H9 (cell line): ENCODE measurements at regions not wholly inside any gene's neighbourhood (a gene's known extent, or its start where the extent isn't known, plus 50 kb on each side); places are given as distances from the start of the nearest gene placed in this dataset.

Source experiments
- DNase-seq: peaks from one replicate; pipeline ENCODE4 v3.0.0-alpha.2; 2017
- H2AFZ ChIP-seq: one replicate; pipeline ENCODE4 v1.6.1; 2013; ENCODE audit warnings: mild to moderate bottlenecking, low read length, control low read depth, moderate library complexity
- H2AK5ac ChIP-seq: 2 replicates; pipeline ENCODE4 v1.6.1; 2013; ENCODE audit warnings: low read length, control low read depth, mixed read lengths; ENCODE audit not compliant: insufficient read length
- H2BK120ac ChIP-seq: one replicate; pipeline ENCODE4 v1.6.1; 2013; ENCODE audit warnings: low read depth, mild to moderate bottlenecking, low read length, control low read depth, inconsistent platforms; ENCODE audit not compliant: poor library complexity, severe bottlenecking
- H2BK12ac ChIP-seq: 2 replicates; pipeline ENCODE4 v1.6.1; 2013; ENCODE audit warnings: low read length, control low read depth, mixed read lengths, low read depth; ENCODE audit not compliant: insufficient read length
- H2BK15ac ChIP-seq: 2 replicates; pipeline ENCODE4 v1.6.1; 2013; ENCODE audit warnings: low read depth, low read length, control low read depth
- H2BK20ac ChIP-seq: one replicate; pipeline ENCODE4 v1.6.1; 2013; ENCODE audit warnings: low read depth, mild to moderate bottlenecking, low read length, control low read depth, inconsistent platforms; ENCODE audit not compliant: poor library complexity, severe bottlenecking
- H2BK5ac ChIP-seq: 2 replicates; pipeline ENCODE4 v1.6.1; 2013; ENCODE audit warnings: low read length, control low read depth, mixed read lengths; ENCODE audit not compliant: insufficient read length
- H3K14ac ChIP-seq: 2 replicates; pipeline ENCODE4 v1.6.1; 2013; ENCODE audit warnings: low read length, control low read depth; ENCODE audit not compliant: insufficient read depth
- H3K18ac ChIP-seq: 2 replicates; pipeline ENCODE4 v1.6.1; 2013; ENCODE audit warnings: low read depth, mild to moderate bottlenecking, mixed read lengths, low read length, control low read depth; ENCODE audit not compliant: insufficient read length
- H3K23ac ChIP-seq: 2 replicates; pipeline ENCODE4 v1.6.1; 2013; ENCODE audit warnings: low read length, control low read depth, mixed read lengths, low read depth; ENCODE audit not compliant: insufficient read length
- H3K23me2 ChIP-seq: 2 replicates; pipeline ENCODE4 v1.6.1; 2013; ENCODE audit warnings: low read depth, mild to moderate bottlenecking, mixed read lengths, low read length, control low read depth; ENCODE audit not compliant: insufficient read length, poor library complexity, severe bottlenecking
- H3K27ac ChIP-seq: 2 replicates; pipeline ENCODE4 v1.5.1; 2013; ENCODE audit warnings: low read length, control low read depth, mixed read lengths, low read depth; ENCODE audit not compliant: insufficient read length
- H3K27me3 ChIP-seq: 2 replicates; pipeline ENCODE4 v1.6.1; 2013; ENCODE audit warnings: low read length, control low read depth, inconsistent platforms; ENCODE audit not compliant: insufficient read depth
- H3K4ac ChIP-seq: 2 replicates; pipeline ENCODE4 v1.6.1; 2013; ENCODE audit warnings: low read depth, mild to moderate bottlenecking, control low read depth, inconsistent platforms, low read length, moderate library complexity
- H3K4me1 ChIP-seq: 2 replicates; pipeline ENCODE4 v1.6.1; 2013; ENCODE audit warnings: low read length, control low read depth, inconsistent platforms; ENCODE audit not compliant: insufficient read depth
- H3K4me2 ChIP-seq: 2 replicates; pipeline ENCODE4 v1.6.1; 2013; ENCODE audit warnings: low read length, control low read depth, mixed read lengths; ENCODE audit not compliant: insufficient read length, insufficient read depth
- H3K56ac ChIP-seq: 2 replicates; pipeline ENCODE4 v1.6.1; 2013; ENCODE audit warnings: low read depth, mild to moderate bottlenecking, mixed read lengths, low read length, control low read depth; ENCODE audit not compliant: insufficient read length
- H3K79me1 ChIP-seq: 2 replicates; pipeline ENCODE4 v1.6.1; 2013; ENCODE audit warnings: low read depth, mild to moderate bottlenecking, moderate library complexity, low read length, control low read depth, inconsistent platforms; ENCODE audit not compliant: insufficient read depth, poor library complexity, severe bottlenecking
- H3K79me2 ChIP-seq: 2 replicates; pipeline ENCODE4 v1.6.1; 2013; ENCODE audit warnings: low read length, control low read depth, inconsistent platforms; ENCODE audit not compliant: insufficient read depth
- H3K9ac ChIP-seq: 2 replicates; pipeline ENCODE4 v1.6.1; 2013; ENCODE audit warnings: low read length, control low read depth, mixed read lengths; ENCODE audit not compliant: insufficient read length; ENCODE audit errors: extremely low read depth
- H3K9me3 ChIP-seq: one replicate; pipeline ENCODE4 v1.6.1; 2013; ENCODE audit warnings: low read depth, low read length, inconsistent platforms; ENCODE audit not compliant: control insufficient read depth
- H3T11ph ChIP-seq: one replicate; pipeline ENCODE4 v1.6.1; 2013; ENCODE audit warnings: mild to moderate bottlenecking, low read length, control low read depth, inconsistent platforms
- H4K20me1 ChIP-seq: one replicate; pipeline ENCODE4 v1.6.1; 2013; ENCODE audit not compliant: control insufficient read depth, insufficient read length, insufficient read depth
- H4K5ac ChIP-seq: 2 replicates; pipeline ENCODE4 v1.6.1; 2013; ENCODE audit warnings: low read depth, mild to moderate bottlenecking, mixed read lengths, low read length, control low read depth; ENCODE audit not compliant: insufficient read length
- H4K8ac ChIP-seq: replicated peaks from 2 replicates; pipeline ENCODE4 v1.6.1; 2013; ENCODE audit warnings: low read length, control low read depth, mixed read lengths, low read depth; ENCODE audit not compliant: insufficient read length
- H4K91ac ChIP-seq: 2 replicates; pipeline ENCODE4 v1.6.1; 2013; ENCODE audit warnings: low read depth, mild to moderate bottlenecking, moderate library complexity, mixed read lengths, low read length, control low read depth; ENCODE audit not compliant: insufficient read length
- H3K27ac Mint-ChIP-seq, 3 experiments: 2 replicates in 2 of 3; 3 replicates in 1 of 3; pipeline ENCODE4 v1.8.0; 2020 to 2021; ENCODE audit warnings: mixed read lengths in 3 of 3, mild to moderate bottlenecking in 1 of 3, moderate library complexity in 1 of 3
- H3K27me3 Mint-ChIP-seq: 2 replicates; pipeline ENCODE4 v1.8.0; 2021; ENCODE audit warnings: low read depth, mild to moderate bottlenecking, moderate library complexity, mixed read lengths
- H3K36me3 Mint-ChIP-seq, 3 experiments: 2 replicates in 2 of 3; 3 replicates in 1 of 3; pipeline ENCODE4 v1.8.0; 2020 to 2021; ENCODE audit warnings: low read depth in 3 of 3, mixed read lengths in 3 of 3; ENCODE audit not compliant: insufficient read depth in 1 of 3
- H3K4me1 Mint-ChIP-seq, 2 experiments: 2 replicates each; pipeline ENCODE4 v1.8.0; 2020; ENCODE audit warnings: mixed read lengths in 2 of 2
- H3K4me3 Mint-ChIP-seq, 2 experiments: 2 replicates in 1 of 2; 3 replicates in 1 of 2; pipeline ENCODE4 v1.8.0; 2020 to 2021; ENCODE audit warnings: mild to moderate bottlenecking in 2 of 2, mixed read lengths in 2 of 2, moderate library complexity in 1 of 2
- H3K9me3 Mint-ChIP-seq, 2 experiments: 2 replicates in 1 of 2; 3 replicates in 1 of 2; pipeline ENCODE4 v1.8.0; 2020; ENCODE audit warnings: mild to moderate bottlenecking in 2 of 2, mixed read lengths in 2 of 2, moderate library complexity in 1 of 2
- WGBS: extraction: QIAGEN DNeasy Blood & Tissue Kit; methylation state at CpG from one replicate; pipeline ENCODE4 v1.1.7; 2013; ENCODE audit warnings: missing lambda C conversion rate, low lambda C conversion rate, mixed read lengths; ENCODE audit not compliant: insufficient read length; ENCODE audit errors: extremely low coverage; 5-methylcytosine and 5-hydroxymethylcytosine counted together
- TF ChIP-seq, protein P1 (sequence below): fragments of 200-600 bp; sonication (generic); conservative IDR thresholded peaks from 3 replicates; pipeline ENCODE4 v1.8.0; 2021; ENCODE audit warnings: antibody characterized with exemption, mild to moderate bottlenecking

- no CpG with 5 or more reads among the region's 4 CpGs for WGBS
- no peaks in the 10 kb centered on the region for H3K27me3 Mint-ChIP-seq
These were observed 70.4 kb downstream of the PFDN4 start for GRCh38 chr20:54278262-54278661.

More at GRCh38 chr20:54278262-54278661, 70.4 kb downstream of the PFDN4 start:
- Histone ChIP-seq H3K79me2 (no peaks in the 10 kb centered on the region), H3K27ac (no peak overlapping the region), H2BK5ac (no peak overlapping the region), H3K4me1 (no peaks in the 10 kb centered on the region), H3K14ac (no peak overlapping the region), H2BK120ac (no peak overlapping the region), H3K23ac (no peak overlapping the region), H3K4me2 (no peak overlapping the region), H2BK15ac (no peak overlapping the region), H3K79me1 (no peaks in the 10 kb centered on the region), H3K9me3 (no peaks in the 10 kb centered on the region), H2BK12ac (no peak overlapping the region), H2BK20ac (no peak overlapping the region), H2AK5ac (no peak overlapping the region), H3K18ac (no peak overlapping the region), H4K20me1 (no peaks in the 10 kb centered on the region), H3K4ac (no peak overlapping the region), H2AFZ (no peak overlapping the region), H4K91ac (no peak overlapping the region), H4K8ac (no peak overlapping the region), H3K9ac (no peak overlapping the region), H4K5ac (no peak overlapping the region), H3T11ph (no peak overlapping the region), H3K27me3 (no peaks in the 10 kb centered on the region), H3K56ac (no peak overlapping the region), H3K23me2 (no peaks in the 10 kb centered on the region)
- no peak overlapping the region for H3K27ac Mint-ChIP-seq
- H3K4me3 Mint-ChIP-seq: no peak overlapping the region
- peaks cover under 1 to 1% of the 10 kb centered on the region in 2 experiments; a peak in 3 of 4 replicates for H3K4me1 Mint-ChIP-seq
- no peaks in the 10 kb centered on the region; a peak in 1 of 7 replicates for H3K36me3 Mint-ChIP-seq
- TF ChIP-seq, protein P1, sequence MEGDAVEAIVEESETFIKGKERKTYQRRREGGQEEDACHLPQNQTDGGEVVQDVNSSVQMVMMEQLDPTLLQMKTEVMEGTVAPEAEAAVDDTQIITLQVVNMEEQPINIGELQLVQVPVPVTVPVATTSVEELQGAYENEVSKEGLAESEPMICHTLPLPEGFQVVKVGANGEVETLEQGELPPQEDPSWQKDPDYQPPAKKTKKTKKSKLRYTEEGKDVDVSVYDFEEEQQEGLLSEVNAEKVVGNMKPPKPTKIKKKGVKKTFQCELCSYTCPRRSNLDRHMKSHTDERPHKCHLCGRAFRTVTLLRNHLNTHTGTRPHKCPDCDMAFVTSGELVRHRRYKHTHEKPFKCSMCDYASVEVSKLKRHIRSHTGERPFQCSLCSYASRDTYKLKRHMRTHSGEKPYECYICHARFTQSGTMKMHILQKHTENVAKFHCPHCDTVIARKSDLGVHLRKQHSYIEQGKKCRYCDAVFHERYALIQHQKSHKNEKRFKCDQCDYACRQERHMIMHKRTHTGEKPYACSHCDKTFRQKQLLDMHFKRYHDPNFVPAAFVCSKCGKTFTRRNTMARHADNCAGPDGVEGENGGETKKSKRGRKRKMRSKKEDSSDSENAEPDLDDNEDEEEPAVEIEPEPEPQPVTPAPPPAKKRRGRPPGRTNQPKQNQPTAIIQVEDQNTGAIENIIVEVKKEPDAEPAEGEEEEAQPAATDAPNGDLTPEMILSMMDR: no peak
- H3K9me3 Mint-ChIP-seq: no peaks in the 10 kb centered on the region; a peak in 2 of 5 replicates
- no peak for DNase-seq
